HEK293 (cell line): ENCODE measurements at regions not wholly inside any gene's neighbourhood (a gene's known extent, or its start where the extent isn't known, plus 50 kb on each side); places are given as distances from the start of the nearest gene placed in this dataset.

Experiments used
- CTCF ChIA-PET: fragments of 350-600 bp; formaldehyde crosslinking; extraction: SDS; loops from one replicate; lab custom pipeline; 2021; ENCODE audit warnings: antibody characterized with exemption; lab: Yijun Ruan, JAX
- POLR2A ChIA-PET: fragments of 300-600 bp; formaldehyde crosslinking; extraction: SDS; loops from one replicate; lab custom pipeline; 2020; ENCODE audit warnings: antibody characterized with exemption, inconsistent platforms; lab: Yijun Ruan, JAX
- H3K27ac ChIP-seq: fragments of 200-500 bp; sonication (Bioruptor generic); 2 replicates; pipeline ENCODE4 v1.5.1; 2014; ENCODE audit warnings: low read depth, low read length, control low read depth, inconsistent platforms; ENCODE audit errors: extremely low read depth
- H3K36me3 ChIP-seq, 2 experiments: fragments of 200-500 bp in 1 of 2; sonication (Bioruptor generic) in 1 of 2; 1 replicate in 1 of 2; 2 replicates in 1 of 2; pipeline ENCODE4 v1.5.1; 2014 to 2017; ENCODE audit warnings: inconsistent platforms in 2 of 2, low read length in 2 of 2; ENCODE audit not compliant: control insufficient read depth in 2 of 2, insufficient read depth in 1 of 2
- H3K4me1 ChIP-seq: fragments of 200-500 bp; sonication (Bioruptor generic); 2 replicates; pipeline ENCODE4 v1.5.1; 2014; ENCODE audit warnings: mild to moderate bottlenecking, low read length, inconsistent platforms; ENCODE audit not compliant: control insufficient read depth, insufficient read depth
- H3K4me3 ChIP-seq: 2 replicates; pipeline ENCODE4 v1.5.1; 2011; ENCODE audit warnings: low read depth, mild to moderate bottlenecking, control low read depth, low read length, moderate library complexity
- H3K9me3 ChIP-seq: fragments of 200-500 bp; sonication (Bioruptor generic); 2 replicates; pipeline ENCODE4 v1.5.1; 2014; ENCODE audit warnings: low read depth, low read length, inconsistent platforms; ENCODE audit not compliant: control insufficient read depth, insufficient read depth
- KLF1 ChIP-seq: fragments of 450-650 bp; formaldehyde crosslinking; IDR thresholded peaks from 2 replicates; pipeline ENCODE4 v1.5.1; 2016; ENCODE audit warnings: missing biosample characterization, missing genetic modification characterization
- PRDM1 ChIP-seq: fragments of 450-650 bp; formaldehyde crosslinking; IDR thresholded peaks from 2 replicates; pipeline ENCODE4; 2016; ENCODE audit warnings: missing biosample characterization, missing genetic modification characterization
- SETDB1 ChIP-seq: IDR thresholded peaks from one replicate; pipeline ENCODE4 v1.6.1; 2017; ENCODE audit warnings: mild to moderate bottlenecking, low read length, moderate library complexity, mixed read lengths; ENCODE audit not compliant: insufficient read length
- WT1 ChIP-seq: fragments of 450-650 bp; formaldehyde crosslinking; IDR thresholded peaks from 2 replicates; pipeline ENCODE4 v1.5.1; 2016; ENCODE audit warnings: missing biosample characterization, missing genetic modification characterization
- ZBTB7A ChIP-seq: fragments of 450-650 bp; formaldehyde crosslinking; IDR thresholded peaks from 2 replicates; pipeline ENCODE4 v1.5.1; 2016; ENCODE audit warnings: low read depth, missing biosample characterization, missing genetic modification characterization
- ZNF155 ChIP-seq: fragments of 450-650 bp; formaldehyde crosslinking; IDR thresholded peaks from 2 replicates; pipeline ENCODE4 v1.5.1; 2016; ENCODE audit warnings: missing biosample characterization, missing genetic modification characterization
- ZNF19 ChIP-seq: fragments of 450-650 bp; formaldehyde crosslinking; IDR thresholded peaks from 2 replicates; pipeline ENCODE4; 2016; ENCODE audit warnings: missing biosample characterization, missing genetic modification characterization, low read depth
- ZNF248 ChIP-seq: fragments of 450-650 bp; formaldehyde crosslinking; IDR thresholded peaks from 2 replicates; pipeline ENCODE4 v1.5.1; 2017; ENCODE audit warnings: missing biosample characterization, missing genetic modification characterization
- ZNF37A ChIP-seq: fragments of 450-650 bp; IDR thresholded peaks from 2 replicates; pipeline ENCODE4 v1.5.1; 2018; ENCODE audit warnings: missing biosample characterization, missing genetic modification characterization
- ZNF549 ChIP-seq: fragments of 450-650 bp; IDR thresholded peaks from 2 replicates; pipeline ENCODE4 v1.5.1; 2018; ENCODE audit warnings: missing biosample characterization, missing genetic modification characterization, mild to moderate bottlenecking, inconsistent platforms, moderate library complexity
- ZNF623 ChIP-seq: fragments of 450-650 bp; formaldehyde crosslinking; IDR thresholded peaks from 2 replicates; pipeline ENCODE4 v1.5.1; 2016; ENCODE audit warnings: missing biosample characterization, missing genetic modification characterization
- ZNF626 ChIP-seq: fragments of 450-650 bp; sonication (Bioruptor Pico); formaldehyde crosslinking; IDR thresholded peaks from 2 replicates; pipeline ENCODE4 v1.5.1; 2018; ENCODE audit warnings: missing biosample characterization, missing genetic modification characterization, inconsistent platforms
- ZNF768 ChIP-seq: fragments of 450-650 bp; formaldehyde crosslinking; IDR thresholded peaks from 2 replicates; pipeline ENCODE4 v1.5.1; 2018; ENCODE audit warnings: missing biosample characterization, mild to moderate bottlenecking, missing genetic modification characterization
- ZNF792 ChIP-seq: fragments of 450-650 bp; formaldehyde crosslinking; IDR thresholded peaks from 2 replicates; pipeline ENCODE4 v1.5.1; 2016; ENCODE audit warnings: missing biosample characterization, missing genetic modification characterization
- ZNF830 ChIP-seq: fragments of 450-650 bp; IDR thresholded peaks from 2 replicates; pipeline ENCODE4 v1.5.0; 2018; ENCODE audit warnings: missing biosample characterization, missing genetic modification characterization, low read depth, mild to moderate bottlenecking, moderate library complexity
- ZSCAN18 ChIP-seq: fragments of 450-650 bp; formaldehyde crosslinking; IDR thresholded peaks from 2 replicates; pipeline ENCODE4 v1.5.1; 2016; ENCODE audit warnings: missing biosample characterization, missing genetic modification characterization
- TF ChIP-seq, protein P1 (sequence below): fragments of 450-650 bp; formaldehyde crosslinking; IDR thresholded peaks from 2 replicates; pipeline ENCODE4 v1.5.1; 2016; ENCODE audit warnings: missing biosample characterization, missing genetic modification characterization
- TF ChIP-seq, protein P2 (sequence below): fragments of 450-650 bp; formaldehyde crosslinking; IDR thresholded peaks from 2 replicates; pipeline ENCODE4 v1.5.1; 2016; ENCODE audit warnings: missing biosample characterization, missing genetic modification characterization

- TF ChIP-seq, protein P1, sequence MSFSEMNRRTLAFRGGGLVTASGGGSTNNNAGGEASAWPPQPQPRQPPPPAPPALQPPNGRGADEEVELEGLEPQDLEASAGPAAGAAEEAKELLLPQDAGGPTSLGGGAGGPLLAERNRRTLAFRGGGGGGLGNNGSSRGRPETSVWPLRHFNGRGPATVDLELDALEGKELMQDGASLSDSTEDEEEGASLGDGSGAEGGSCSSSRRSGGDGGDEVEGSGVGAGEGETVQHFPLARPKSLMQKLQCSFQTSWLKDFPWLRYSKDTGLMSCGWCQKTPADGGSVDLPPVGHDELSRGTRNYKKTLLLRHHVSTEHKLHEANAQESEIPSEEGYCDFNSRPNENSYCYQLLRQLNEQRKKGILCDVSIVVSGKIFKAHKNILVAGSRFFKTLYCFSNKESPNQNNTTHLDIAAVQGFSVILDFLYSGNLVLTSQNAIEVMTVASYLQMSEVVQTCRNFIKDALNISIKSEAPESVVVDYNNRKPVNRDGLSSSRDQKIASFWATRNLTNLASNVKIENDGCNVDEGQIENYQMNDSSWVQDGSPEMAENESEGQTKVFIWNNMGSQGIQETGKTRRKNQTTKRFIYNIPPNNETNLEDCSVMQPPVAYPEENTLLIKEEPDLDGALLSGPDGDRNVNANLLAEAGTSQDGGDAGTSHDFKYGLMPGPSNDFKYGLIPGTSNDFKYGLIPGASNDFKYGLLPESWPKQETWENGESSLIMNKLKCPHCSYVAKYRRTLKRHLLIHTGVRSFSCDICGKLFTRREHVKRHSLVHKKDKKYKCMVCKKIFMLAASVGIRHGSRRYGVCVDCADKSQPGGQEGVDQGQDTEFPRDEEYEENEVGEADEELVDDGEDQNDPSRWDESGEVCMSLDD (tag by site-specific recombination) = no peak
- TF ChIP-seq ZNF768 = no peak
- TF ChIP-seq ZNF623 (tag by site-specific recombination) = no peak
Observed at GRCh38 chr18:77949355-77949973, 699.8 kb downstream of the GALR1 start (continued).

DNA sequence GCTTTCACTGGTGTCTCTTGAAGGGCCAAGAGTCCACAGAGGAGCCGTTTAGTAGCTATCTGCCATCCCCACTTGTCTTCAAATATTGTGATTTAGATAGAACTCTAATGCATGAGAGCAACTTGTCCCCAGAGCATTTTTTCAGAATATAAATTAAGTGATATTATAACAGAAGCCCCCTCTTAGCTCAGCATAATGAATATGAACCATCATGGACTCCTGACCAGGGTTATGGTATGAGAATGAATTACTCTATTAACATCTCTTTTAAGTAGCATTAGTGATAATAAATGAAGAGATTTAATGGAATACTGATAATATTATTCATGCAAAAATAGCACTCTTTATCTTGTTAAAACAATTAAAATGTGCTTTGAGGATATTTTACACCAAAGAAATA is 709.6 kb downstream of the GALR1 start:
- ChIA-PET POLR2A (no interaction called here), CTCF (interaction anchor here (1.3 kb wide), 1 partner anchor 59 kb away, joined by 4 read pairs; no protein-coding TSS in a partner anchor)
- Histone ChIP-seq H3K4me1 (no peaks in the 10 kb centered on the region), H3K4me3 (no peak overlapping the region), H3K36me3 (no peaks in the 10 kb centered on the region), H3K9me3 (no peaks in the 10 kb centered on the region), H3K27ac (no peak overlapping the region)
- TF ChIP-seq ZSCAN18 (tag by site-specific recombination) (no peak), ZNF155 (tag by site-specific recombination) (no peak), ZNF830 (tag by site-specific recombination) (no peak), ZNF37A (no peak), PRDM1 (no peak), ZNF19 (tag by site-specific recombination) (no peak), KLF1 (tag by site-specific recombination) (no peak), ZBTB7A (tag by site-specific recombination) (no peak), WT1 (tag by site-specific recombination) (no peak), ZNF626 (tag by site-specific recombination) (no peak), ZNF549 (tag by site-specific recombination) (no peak), ZNF792 (tag by site-specific recombination) (no peak), ZNF248 (tag by site-specific recombination) (no peak), SETDB1 (no peak)
- TF ChIP-seq, protein P2, sequence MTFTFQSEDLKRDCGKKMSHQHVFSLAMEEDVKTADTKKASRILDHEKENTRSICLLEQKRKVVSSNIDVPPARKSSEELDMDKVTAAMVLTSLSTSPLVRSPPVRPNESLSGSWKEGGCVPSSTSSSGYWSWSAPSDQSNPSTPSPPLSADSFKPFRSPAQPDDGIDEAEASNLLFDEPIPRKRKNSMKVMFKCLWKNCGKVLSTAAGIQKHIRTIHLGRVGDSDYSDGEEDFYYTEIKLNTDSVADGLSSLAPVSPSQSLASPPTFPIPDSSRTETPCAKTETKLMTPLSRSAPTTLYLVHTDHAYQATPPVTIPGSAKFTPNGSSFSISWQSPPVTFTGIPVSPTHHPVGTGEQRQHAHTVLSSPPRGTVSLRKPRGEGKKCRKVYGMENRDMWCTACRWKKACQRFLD (tag by site-specific recombination) = no peak
- TF ChIP-seq, protein P1 (tag by site-specific recombination) = no peak
